H9 (cell line): ENCODE measurements at regions not wholly inside any gene's neighbourhood (a gene's known extent, or its start where the extent isn't known, plus 50 kb on each side); places are given as distances from the start of the nearest gene placed in this dataset.

Source experiments
- DNase-seq: peaks from one replicate; pipeline ENCODE4 v3.0.0-alpha.2; 2017
- H2AFZ ChIP-seq: one replicate; pipeline ENCODE4 v1.6.1; 2013; ENCODE audit warnings: mild to moderate bottlenecking, low read length, control low read depth, moderate library complexity
- H2AK5ac ChIP-seq: 2 replicates; pipeline ENCODE4 v1.6.1; 2013; ENCODE audit warnings: low read length, control low read depth, mixed read lengths; ENCODE audit not compliant: insufficient read length
- H2BK120ac ChIP-seq: one replicate; pipeline ENCODE4 v1.6.1; 2013; ENCODE audit warnings: low read depth, mild to moderate bottlenecking, low read length, control low read depth, inconsistent platforms; ENCODE audit not compliant: poor library complexity, severe bottlenecking
- H2BK12ac ChIP-seq: 2 replicates; pipeline ENCODE4 v1.6.1; 2013; ENCODE audit warnings: low read length, control low read depth, mixed read lengths, low read depth; ENCODE audit not compliant: insufficient read length
- H2BK15ac ChIP-seq: 2 replicates; pipeline ENCODE4 v1.6.1; 2013; ENCODE audit warnings: low read depth, low read length, control low read depth
- H2BK20ac ChIP-seq: one replicate; pipeline ENCODE4 v1.6.1; 2013; ENCODE audit warnings: low read depth, mild to moderate bottlenecking, low read length, control low read depth, inconsistent platforms; ENCODE audit not compliant: poor library complexity, severe bottlenecking
- H2BK5ac ChIP-seq: 2 replicates; pipeline ENCODE4 v1.6.1; 2013; ENCODE audit warnings: low read length, control low read depth, mixed read lengths; ENCODE audit not compliant: insufficient read length
- H3K14ac ChIP-seq: 2 replicates; pipeline ENCODE4 v1.6.1; 2013; ENCODE audit warnings: low read length, control low read depth; ENCODE audit not compliant: insufficient read depth
- H3K18ac ChIP-seq: 2 replicates; pipeline ENCODE4 v1.6.1; 2013; ENCODE audit warnings: low read depth, mild to moderate bottlenecking, mixed read lengths, low read length, control low read depth; ENCODE audit not compliant: insufficient read length
- H3K23ac ChIP-seq: 2 replicates; pipeline ENCODE4 v1.6.1; 2013; ENCODE audit warnings: low read length, control low read depth, mixed read lengths, low read depth; ENCODE audit not compliant: insufficient read length
- H3K23me2 ChIP-seq: 2 replicates; pipeline ENCODE4 v1.6.1; 2013; ENCODE audit warnings: low read depth, mild to moderate bottlenecking, mixed read lengths, low read length, control low read depth; ENCODE audit not compliant: insufficient read length, poor library complexity, severe bottlenecking
- H3K27ac ChIP-seq: 2 replicates; pipeline ENCODE4 v1.5.1; 2013; ENCODE audit warnings: low read length, control low read depth, mixed read lengths, low read depth; ENCODE audit not compliant: insufficient read length
- H3K27me3 ChIP-seq: 2 replicates; pipeline ENCODE4 v1.6.1; 2013; ENCODE audit warnings: low read length, control low read depth, inconsistent platforms; ENCODE audit not compliant: insufficient read depth
- H3K4ac ChIP-seq: 2 replicates; pipeline ENCODE4 v1.6.1; 2013; ENCODE audit warnings: low read depth, mild to moderate bottlenecking, control low read depth, inconsistent platforms, low read length, moderate library complexity
- H3K4me1 ChIP-seq: 2 replicates; pipeline ENCODE4 v1.6.1; 2013; ENCODE audit warnings: low read length, control low read depth, inconsistent platforms; ENCODE audit not compliant: insufficient read depth
- H3K4me2 ChIP-seq: 2 replicates; pipeline ENCODE4 v1.6.1; 2013; ENCODE audit warnings: low read length, control low read depth, mixed read lengths; ENCODE audit not compliant: insufficient read length, insufficient read depth
- H3K56ac ChIP-seq: 2 replicates; pipeline ENCODE4 v1.6.1; 2013; ENCODE audit warnings: low read depth, mild to moderate bottlenecking, mixed read lengths, low read length, control low read depth; ENCODE audit not compliant: insufficient read length
- H3K79me1 ChIP-seq: 2 replicates; pipeline ENCODE4 v1.6.1; 2013; ENCODE audit warnings: low read depth, mild to moderate bottlenecking, moderate library complexity, low read length, control low read depth, inconsistent platforms; ENCODE audit not compliant: insufficient read depth, poor library complexity, severe bottlenecking
- H3K79me2 ChIP-seq: 2 replicates; pipeline ENCODE4 v1.6.1; 2013; ENCODE audit warnings: low read length, control low read depth, inconsistent platforms; ENCODE audit not compliant: insufficient read depth
- H3K9ac ChIP-seq: 2 replicates; pipeline ENCODE4 v1.6.1; 2013; ENCODE audit warnings: low read length, control low read depth, mixed read lengths; ENCODE audit not compliant: insufficient read length; ENCODE audit errors: extremely low read depth
- H3K9me3 ChIP-seq: one replicate; pipeline ENCODE4 v1.6.1; 2013; ENCODE audit warnings: low read depth, low read length, inconsistent platforms; ENCODE audit not compliant: control insufficient read depth
- H3T11ph ChIP-seq: one replicate; pipeline ENCODE4 v1.6.1; 2013; ENCODE audit warnings: mild to moderate bottlenecking, low read length, control low read depth, inconsistent platforms
- H4K20me1 ChIP-seq: one replicate; pipeline ENCODE4 v1.6.1; 2013; ENCODE audit not compliant: control insufficient read depth, insufficient read length, insufficient read depth
- H4K5ac ChIP-seq: 2 replicates; pipeline ENCODE4 v1.6.1; 2013; ENCODE audit warnings: low read depth, mild to moderate bottlenecking, mixed read lengths, low read length, control low read depth; ENCODE audit not compliant: insufficient read length
- H4K8ac ChIP-seq: replicated peaks from 2 replicates; pipeline ENCODE4 v1.6.1; 2013; ENCODE audit warnings: low read length, control low read depth, mixed read lengths, low read depth; ENCODE audit not compliant: insufficient read length
- H4K91ac ChIP-seq: 2 replicates; pipeline ENCODE4 v1.6.1; 2013; ENCODE audit warnings: low read depth, mild to moderate bottlenecking, moderate library complexity, mixed read lengths, low read length, control low read depth; ENCODE audit not compliant: insufficient read length
- H3K27ac Mint-ChIP-seq, 3 experiments: 2 replicates in 2 of 3; 3 replicates in 1 of 3; pipeline ENCODE4 v1.8.0; 2020 to 2021; ENCODE audit warnings: mixed read lengths in 3 of 3, mild to moderate bottlenecking in 1 of 3, moderate library complexity in 1 of 3
- H3K27me3 Mint-ChIP-seq: 2 replicates; pipeline ENCODE4 v1.8.0; 2021; ENCODE audit warnings: low read depth, mild to moderate bottlenecking, moderate library complexity, mixed read lengths
- H3K36me3 Mint-ChIP-seq, 3 experiments: 2 replicates in 2 of 3; 3 replicates in 1 of 3; pipeline ENCODE4 v1.8.0; 2020 to 2021; ENCODE audit warnings: low read depth in 3 of 3, mixed read lengths in 3 of 3; ENCODE audit not compliant: insufficient read depth in 1 of 3
- H3K4me1 Mint-ChIP-seq, 2 experiments: 2 replicates each; pipeline ENCODE4 v1.8.0; 2020; ENCODE audit warnings: mixed read lengths in 2 of 2
- H3K4me3 Mint-ChIP-seq, 2 experiments: 2 replicates in 1 of 2; 3 replicates in 1 of 2; pipeline ENCODE4 v1.8.0; 2020 to 2021; ENCODE audit warnings: mild to moderate bottlenecking in 2 of 2, mixed read lengths in 2 of 2, moderate library complexity in 1 of 2
- H3K9me3 Mint-ChIP-seq, 2 experiments: 2 replicates in 1 of 2; 3 replicates in 1 of 2; pipeline ENCODE4 v1.8.0; 2020; ENCODE audit warnings: mild to moderate bottlenecking in 2 of 2, mixed read lengths in 2 of 2, moderate library complexity in 1 of 2
- CTCF ChIP-seq: fragments of 200-600 bp; sonication (generic); conservative IDR thresholded peaks from 3 replicates; pipeline ENCODE4 v1.8.0; 2021; ENCODE audit warnings: antibody characterized with exemption, mild to moderate bottlenecking

GRCh38 chr5:92309336-92309991 is 926.3 kb upstream of the ARRDC3 start:
- Histone ChIP-seq H2BK120ac (no peak overlapping the region), H2BK12ac (no peak overlapping the region), H2BK20ac (no peak overlapping the region), H3K4me1 (no peaks in the 10 kb centered on the region), H2BK15ac (no peak overlapping the region), H4K5ac (no peak overlapping the region), H3K27me3 (no peaks in the 10 kb centered on the region), H3K18ac (no peak overlapping the region), H4K8ac (no peak overlapping the region), H3K9ac (no peak overlapping the region), H3T11ph (no peak overlapping the region), H2AK5ac (no peak overlapping the region), H4K91ac (no peak overlapping the region), H3K23me2 (no peaks in the 10 kb centered on the region), H3K79me2 (no peaks in the 10 kb centered on the region), H3K23ac (no peak overlapping the region), H3K14ac (no peak overlapping the region), H3K9me3 (no peaks in the 10 kb centered on the region), H3K4ac (no peak overlapping the region), H3K56ac (no peak overlapping the region), H4K20me1 (no peaks in the 10 kb centered on the region), H3K27ac (no peak overlapping the region), H2BK5ac (no peak overlapping the region), H2AFZ (no peak overlapping the region), H3K79me1 (no peaks in the 10 kb centered on the region), H3K4me2 (no peak overlapping the region)
- TF ChIP-seq CTCF, result peak; percentile 68
- no peaks in the 10 kb centered on the region for H3K9me3 Mint-ChIP-seq
- H3K27me3 Mint-ChIP-seq, result no peaks in the 10 kb centered on the region
- no peak for DNase-seq
- no peak overlapping the region for H3K4me3 Mint-ChIP-seq
- H3K36me3 Mint-ChIP-seq, result no peaks in the 10 kb centered on the region
- no peak overlapping the region for H3K27ac Mint-ChIP-seq
- no peaks in the 10 kb centered on the region for H3K4me1 Mint-ChIP-seq
